SK-N-MC (cell line): ENCODE measurements at regions not wholly inside any gene's neighbourhood (a gene's known extent, or its start where the extent isn't known, plus 50 kb on each side); places are given as distances from the start of the nearest gene placed in this dataset.

Source experiments
- EZH2 ChIP-seq: fragments of 200-600 bp; sonication (generic); IDR thresholded peaks from one replicate; pipeline ENCODE4 v1.6.1; 2017; ENCODE audit warnings: antibody characterized with exemption
- FOXP2 ChIP-seq: optimal IDR thresholded peaks from 2 replicates; pipeline ENCODE3; 2011; ENCODE audit warnings: mild to moderate bottlenecking, moderate library complexity; ENCODE audit not compliant: insufficient read depth; ENCODE audit errors: extremely low read length, control extremely low read depth
- POLR2AphosphoS5 ChIP-seq: IDR thresholded peaks from 2 replicates; pipeline ENCODE4 v1.6.1; 2012; ENCODE audit warnings: mild to moderate bottlenecking, low read depth, low read length, borderline replicate concordance

GRCh38 chr12:94010307-94010706, 138.1 kb upstream of the PLXNC1 start:
- no peak for TF ChIP-seq EZH2
- TF ChIP-seq POLR2AphosphoS5, result no peak
- TF ChIP-seq FOXP2, result no peak
